Osteocyte (in vitro differentiated cells): ENCODE measurements at regions not wholly inside any gene's neighbourhood (a gene's known extent, or its start where the extent isn't known, plus 50 kb on each side); places are given as distances from the start of the nearest gene placed in this dataset.

Experiments used
- DNase-seq: peaks from one replicate; pipeline ENCODE4 v3.0.0; 2021; ENCODE audit warnings: mixed read lengths; ENCODE audit not compliant: unreplicated experiment; ENCODE audit errors: extremely low spot score
- H3K27ac Mint-ChIP-seq: one replicate; pipeline ENCODE4 v1.8.0; 2021; ENCODE audit warnings: mild to moderate bottlenecking, mixed read lengths; ENCODE audit not compliant: unreplicated experiment
- H3K27me3 Mint-ChIP-seq: one replicate; pipeline ENCODE4 v1.8.0; 2021; ENCODE audit warnings: mixed read lengths; ENCODE audit not compliant: unreplicated experiment
- H3K36me3 Mint-ChIP-seq: one replicate; pipeline ENCODE4 v1.8.0; 2021; ENCODE audit warnings: mixed read lengths; ENCODE audit not compliant: unreplicated experiment
- H3K4me1 Mint-ChIP-seq: one replicate; pipeline ENCODE4 v1.8.0; 2021; ENCODE audit warnings: mixed read lengths; ENCODE audit not compliant: unreplicated experiment
- H3K4me3 Mint-ChIP-seq: one replicate; pipeline ENCODE4 v1.8.0; 2021; ENCODE audit warnings: mild to moderate bottlenecking, moderate library complexity, mixed read lengths; ENCODE audit not compliant: unreplicated experiment
- H3K9me3 Mint-ChIP-seq: one replicate; pipeline ENCODE4 v1.8.0; 2021; ENCODE audit warnings: mixed read lengths; ENCODE audit not compliant: unreplicated experiment
- CTCF ChIP-seq: fragments of 200-600 bp; sonication (generic); IDR thresholded peaks from 2 replicates; pipeline ENCODE4 v1.5.0; 2021; ENCODE audit warnings: antibody characterized with exemption, mild to moderate bottlenecking, moderate library complexity

- no peak for TF ChIP-seq CTCF
- Mint-ChIP-seq H3K36me3 (no peaks in the 10 kb centered on the region), H3K4me1 (peaks cover 24% of the 10 kb centered on the region), H3K27me3 (peaks cover 2% of the 10 kb centered on the region), H3K4me3 (no peak overlapping the region), H3K9me3 (no peaks in the 10 kb centered on the region), H3K27ac (peak overlapping the region; percentile 8)
- DNase-seq = no peak
Observed at GRCh38 chr21:32137266-32137665, 141.6 kb downstream of the MIS18A start.

GRCh38 chr21:32136546-32136945 is 142.3 kb downstream of the MIS18A start:
- Mint-ChIP-seq H3K4me1 (peaks cover 28% of the 10 kb centered on the region), H3K9me3 (no peaks in the 10 kb centered on the region), H3K4me3 (no peak overlapping the region)

DNA sequence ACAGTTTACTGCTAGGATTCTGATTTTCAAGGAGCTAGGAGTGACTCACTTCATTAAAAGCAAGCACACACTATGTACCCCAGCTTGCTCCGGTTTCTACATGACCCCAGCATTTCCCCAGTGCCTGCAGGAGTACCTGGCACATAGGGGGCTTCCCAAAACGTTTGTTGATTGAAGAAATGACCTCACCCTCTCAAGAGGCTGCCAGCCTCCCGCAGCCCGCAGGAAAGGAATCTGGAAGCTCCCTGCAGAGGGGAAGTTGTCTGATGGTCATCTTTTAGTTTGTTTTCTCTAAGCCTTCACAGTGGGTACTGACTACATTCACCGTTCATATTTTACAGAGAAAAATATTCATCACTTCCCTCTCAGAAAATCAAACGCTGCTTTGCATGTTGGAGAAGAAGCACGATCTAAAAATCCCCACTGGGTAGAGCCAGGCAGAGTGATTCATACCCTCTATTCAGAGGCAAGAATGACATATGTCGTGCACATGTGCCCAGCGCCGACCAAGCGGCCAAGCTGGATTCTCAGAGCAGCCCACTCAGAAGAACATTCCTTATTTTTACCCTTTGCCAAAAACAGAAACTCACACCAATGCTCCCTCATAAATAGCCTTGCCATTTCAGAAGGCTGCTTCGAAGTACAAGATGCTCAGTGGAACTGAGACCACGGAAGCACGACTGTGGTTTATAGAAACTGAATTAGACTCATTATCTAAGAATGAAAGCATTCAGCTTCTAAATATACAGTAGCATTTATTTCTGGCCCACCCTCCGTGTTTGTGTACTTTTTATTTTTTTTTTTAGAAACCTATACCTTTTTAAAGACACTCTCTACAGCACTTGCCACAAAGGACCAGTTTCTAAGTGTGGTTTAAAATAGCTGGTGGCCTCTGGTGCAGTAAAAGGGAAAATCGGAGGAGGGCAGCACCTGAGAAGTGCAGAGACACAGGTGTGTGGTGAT is 143.2 kb downstream of the MIS18A start:
- peaks cover 28% of the 10 kb centered on the region for H3K4me1 Mint-ChIP-seq
- TF ChIP-seq CTCF = no peak
- no peaks in the 10 kb centered on the region for H3K36me3 Mint-ChIP-seq
- no peaks in the 10 kb centered on the region for H3K9me3 Mint-ChIP-seq
- H3K27ac Mint-ChIP-seq = peak overlapping the region; percentile 58
- no peaks in the 10 kb centered on the region for H3K27me3 Mint-ChIP-seq
- H3K4me3 Mint-ChIP-seq = peak overlapping the region; percentile 12
- no peak for DNase-seq

More at GRCh38 chr21:32136546-32136945, 142.3 kb downstream of the MIS18A start:
- TF ChIP-seq CTCF = no peak
- Mint-ChIP-seq H3K27me3 (peaks cover 2% of the 10 kb centered on the region), H3K27ac (no peak overlapping the region), H3K36me3 (no peaks in the 10 kb centered on the region)
- DNase-seq = no peak

DNA sequence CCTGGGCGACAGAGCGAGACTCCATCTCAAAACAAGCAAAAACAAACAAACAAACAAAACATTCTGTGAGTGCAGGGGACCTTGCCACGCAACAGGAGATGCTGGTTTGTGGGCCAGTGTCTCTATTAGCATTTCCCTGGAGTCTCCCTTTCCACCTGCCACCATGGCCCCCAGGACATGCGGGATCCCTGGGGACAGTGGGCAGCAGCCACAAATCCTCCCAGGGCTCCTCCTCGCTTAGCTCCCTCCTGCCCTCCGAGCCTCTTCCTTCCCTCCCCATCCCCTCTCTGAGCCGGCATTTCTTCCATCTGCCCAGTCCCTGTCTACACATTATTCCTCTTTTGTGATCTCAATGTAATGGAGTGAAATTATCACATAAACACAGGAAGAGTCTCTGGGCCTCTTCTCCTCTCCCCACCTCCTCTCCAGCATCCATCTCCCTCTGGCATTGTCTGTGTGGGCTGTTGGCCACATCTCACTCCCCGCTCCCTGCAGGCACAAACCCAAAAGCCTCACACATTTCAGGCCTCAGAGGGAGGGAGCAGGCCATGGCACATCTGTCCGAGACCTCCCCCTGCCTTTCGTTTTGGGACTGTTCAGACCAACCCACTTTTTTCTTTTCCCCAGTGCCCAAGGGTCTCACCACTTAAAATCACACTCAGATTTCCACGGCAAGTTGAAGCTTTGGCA is 144.3 kb downstream of the MIS18A start:
- Mint-ChIP-seq H3K9me3 (no peaks in the 10 kb centered on the region), H3K27ac (peak overlapping the region; percentile 3), H3K36me3 (no peaks in the 10 kb centered on the region), H3K27me3 (no peaks in the 10 kb centered on the region), H3K4me3 (no peak overlapping the region), H3K4me1 (peaks cover 28% of the 10 kb centered on the region)
- peak; percentile 75 for DNase-seq
- TF ChIP-seq CTCF = no peak

DNA sequence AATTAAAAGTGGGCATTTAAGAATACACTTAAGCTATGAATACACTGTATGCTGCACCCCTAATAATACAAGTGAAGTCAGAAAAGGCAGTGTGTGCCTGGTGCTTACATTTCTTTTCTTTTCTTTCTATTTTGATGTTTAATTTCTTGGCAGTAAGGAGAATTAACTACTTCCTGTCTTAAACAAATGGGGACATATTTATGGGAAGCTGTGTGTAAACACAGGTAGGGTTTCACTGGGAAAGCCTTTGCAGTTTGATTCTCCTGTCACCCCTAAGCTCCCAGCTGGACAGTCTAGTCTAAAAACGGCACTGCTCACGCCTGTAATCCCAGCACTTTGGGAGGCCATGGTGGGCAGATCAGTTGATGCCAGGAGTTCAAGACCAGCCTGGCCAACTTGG is 146.0 kb downstream of the MIS18A start:
- no peak overlapping the region for H3K4me3 Mint-ChIP-seq
- H3K27ac Mint-ChIP-seq = no peak overlapping the region
- peaks cover 3% of the 10 kb centered on the region for H3K9me3 Mint-ChIP-seq
- no peak for DNase-seq
- peaks cover 28% of the 10 kb centered on the region for H3K4me1 Mint-ChIP-seq
- H3K36me3 Mint-ChIP-seq = no peaks in the 10 kb centered on the region
- no peak for TF ChIP-seq CTCF
- H3K27me3 Mint-ChIP-seq = no peaks in the 10 kb centered on the region
